Gastrocnemius medialis (tissue), 4 donors: ENCODE measurements at regions not wholly inside any gene's neighbourhood (a gene's known extent, or its start where the extent isn't known, plus 50 kb on each side); places are given as distances from the start of the nearest gene placed in this dataset.

Experiments used
- POLR2A ChIP-seq, 2 donors: fragments of 450-650 bp; IDR thresholded peaks; one replicate each; pipeline ENCODE4 v1.6.1; 2017; ENCODE audit warnings: antibody characterized with exemption in 2 of 2, mild to moderate bottlenecking in 2 of 2, moderate library complexity in 2 of 2
- TF ChIP-seq, protein P1 (sequence below), 5 experiments: fragments of 450-650 bp in 3 of 5; fragments of 200-600 bp in 2 of 5; sonication (generic) in 2 of 5; IDR thresholded peaks in 4 of 5; conservative IDR thresholded peaks in 1 of 5; 1 replicate in 4 of 5; 2 replicates in 1 of 5; pipeline ENCODE4 v1.5.1; 2016 to 2019; ENCODE audit warnings: antibody characterized with exemption in 5 of 5, mild to moderate bottlenecking in 3 of 5, moderate library complexity in 3 of 5

DNA sequence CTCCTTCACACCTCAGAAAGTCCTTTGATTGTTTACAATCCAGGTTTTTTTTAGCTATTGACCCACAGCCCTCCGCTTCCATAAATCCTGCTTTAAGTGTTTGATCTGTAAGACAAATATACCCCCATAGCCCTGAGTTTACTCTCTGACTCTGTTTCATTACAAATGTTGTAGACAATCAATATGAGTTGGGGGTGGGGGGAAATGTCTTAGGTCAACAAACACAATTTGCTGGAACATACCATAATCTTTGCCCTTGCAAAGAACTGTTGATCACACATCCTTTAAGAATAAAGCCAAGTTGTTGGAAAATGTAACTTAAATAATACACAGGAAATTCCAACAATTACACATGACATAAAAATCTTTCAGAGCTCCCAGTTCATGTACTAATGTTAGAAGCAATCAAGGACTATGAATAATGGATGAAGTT is 301.8 kb upstream of the SEMA6D start:
- no peak for TF ChIP-seq POLR2A (IDR thresholded peaks at IDR 0.05)
- TF ChIP-seq, protein P1, sequence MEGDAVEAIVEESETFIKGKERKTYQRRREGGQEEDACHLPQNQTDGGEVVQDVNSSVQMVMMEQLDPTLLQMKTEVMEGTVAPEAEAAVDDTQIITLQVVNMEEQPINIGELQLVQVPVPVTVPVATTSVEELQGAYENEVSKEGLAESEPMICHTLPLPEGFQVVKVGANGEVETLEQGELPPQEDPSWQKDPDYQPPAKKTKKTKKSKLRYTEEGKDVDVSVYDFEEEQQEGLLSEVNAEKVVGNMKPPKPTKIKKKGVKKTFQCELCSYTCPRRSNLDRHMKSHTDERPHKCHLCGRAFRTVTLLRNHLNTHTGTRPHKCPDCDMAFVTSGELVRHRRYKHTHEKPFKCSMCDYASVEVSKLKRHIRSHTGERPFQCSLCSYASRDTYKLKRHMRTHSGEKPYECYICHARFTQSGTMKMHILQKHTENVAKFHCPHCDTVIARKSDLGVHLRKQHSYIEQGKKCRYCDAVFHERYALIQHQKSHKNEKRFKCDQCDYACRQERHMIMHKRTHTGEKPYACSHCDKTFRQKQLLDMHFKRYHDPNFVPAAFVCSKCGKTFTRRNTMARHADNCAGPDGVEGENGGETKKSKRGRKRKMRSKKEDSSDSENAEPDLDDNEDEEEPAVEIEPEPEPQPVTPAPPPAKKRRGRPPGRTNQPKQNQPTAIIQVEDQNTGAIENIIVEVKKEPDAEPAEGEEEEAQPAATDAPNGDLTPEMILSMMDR (IDR thresholded peaks at IDR 0.05 in 4 of 5, conservative IDR thresholded peaks at IDR 0.05 in 1 of 5) = no peak
